K562 (cell line): ENCODE measurements at regions not wholly inside any gene's neighbourhood (a gene's known extent, or its start where the extent isn't known, plus 50 kb on each side); places are given as distances from the start of the nearest gene placed in this dataset.
A peak's percentile ranks its signal among the peaks of the same experiment; 100 is the strongest.

Source experiments
- BCL6 ChIP-seq: fragments of 250-450 bp; sonication (Bioruptor Pico); IDR thresholded peaks from 2 replicates; pipeline ENCODE4 v1.4.0; 2020
- C11orf30 ChIP-seq: fragments of 450-650 bp; IDR thresholded peaks from 2 replicates; pipeline ENCODE4 v1.6.1; 2016; ENCODE audit warnings: low read depth, mild to moderate bottlenecking
- EGR1 ChIP-seq: fragments of 450-650 bp; conservative IDR thresholded peaks from 2 replicates; pipeline ENCODE4 v1.6.1; 2017; ENCODE audit warnings: mild to moderate bottlenecking
- ELF2 ChIP-seq: fragments of 250-450 bp; sonication (Bioruptor Pico); IDR thresholded peaks from 2 replicates; pipeline ENCODE4 v1.5.0; 2021; ENCODE audit warnings: mild to moderate bottlenecking
- ESRRB ChIP-seq: fragments of 250-450 bp; sonication (Bioruptor Pico); IDR thresholded peaks from 2 replicates; pipeline ENCODE4 v1.5.0; 2020; ENCODE audit warnings: mild to moderate bottlenecking, moderate library complexity, borderline replicate concordance
- HDAC2 ChIP-seq: fragments of 450-650 bp; IDR thresholded peaks from 2 replicates; pipeline ENCODE4 v1.6.1; 2016; ENCODE audit warnings: mild to moderate bottlenecking
- KLF1 ChIP-seq: fragments of 450-650 bp; IDR thresholded peaks from 2 replicates; pipeline ENCODE4 v1.6.1; 2016; ENCODE audit warnings: missing genetic modification characterization, missing compliant biosample characterization
- MYC ChIP-seq, 2 experiments: fragments of 250-450 bp in 1 of 2; sonication (Bioruptor Pico) in 1 of 2; IDR thresholded peaks; 2 replicates each; pipeline versions ENCODE4 v1.5.1 to v1.6.1; 2012 to 2021; ENCODE audit warnings: low read depth in 2 of 2, borderline replicate concordance in 1 of 2, improper control_type of control experiment in 1 of 2, low read length in 1 of 2, mild to moderate bottlenecking in 1 of 2, moderate library complexity in 1 of 2
- NEUROD1 ChIP-seq: fragments of 150-350 bp; IDR thresholded peaks from 2 replicates; pipeline ENCODE4 v1.6.1; 2014; ENCODE audit warnings: borderline replicate concordance, low read length, low read depth; ENCODE audit not compliant: partially characterized antibody
- NR1H2 ChIP-seq: sonication (generic); formaldehyde crosslinking; IDR thresholded peaks from 2 replicates; pipeline ENCODE4 v1.4.0; 2020; ENCODE audit warnings: mild to moderate bottlenecking, missing genetic modification reagents
- PCBP2 ChIP-seq: fragments of 200-400 bp; formaldehyde crosslinking; IDR thresholded peaks from 2 replicates; pipeline ENCODE4 v1.6.1; 2018; ENCODE audit warnings: low read length, low read depth, mild to moderate bottlenecking, moderate library complexity; ENCODE audit not compliant: poor library complexity, severe bottlenecking
- PHB ChIP-seq: fragments of 250-450 bp; sonication (Bioruptor Pico); IDR thresholded peaks from 2 replicates; pipeline ENCODE4 v1.5.0; 2021
- SMAD1 ChIP-seq: fragments of 150-350 bp; IDR thresholded peaks from 2 replicates; pipeline ENCODE4 v1.6.1; 2014; ENCODE audit warnings: low read length, low read depth; ENCODE audit not compliant: partially characterized antibody
- SMARCC2 ChIP-seq: fragments of 450-650 bp; IDR thresholded peaks from 2 replicates; pipeline ENCODE4 v1.6.1; 2017; ENCODE audit warnings: antibody characterized with exemption, moderate library complexity, mild to moderate bottlenecking, low read depth
- TAF7 ChIP-seq: fragments of 450-650 bp; IDR thresholded peaks from 2 replicates; pipeline ENCODE4 v1.6.1; 2016; ENCODE audit warnings: missing genetic modification characterization, missing compliant biosample characterization
- TAF9B ChIP-seq: fragments of 450-650 bp; IDR thresholded peaks from 2 replicates; pipeline ENCODE4 v1.6.1; 2018; ENCODE audit warnings: mild to moderate bottlenecking; ENCODE audit not compliant: partially characterized antibody
- WHSC1 ChIP-seq: IDR thresholded peaks from one replicate; pipeline ENCODE4 v1.6.1; 2012; ENCODE audit warnings: low read length, control low read depth, inconsistent platforms
- ZC3H4 ChIP-seq: sonication (generic); formaldehyde crosslinking; IDR thresholded peaks from 2 replicates; pipeline ENCODE4 v1.9.0; 2021; ENCODE audit warnings: missing genetic modification reagents, borderline replicate concordance
- ZNF184 ChIP-seq: sonication (generic); formaldehyde crosslinking; IDR thresholded peaks from 2 replicates; pipeline ENCODE4 v1.5.0; 2020; ENCODE audit warnings: missing genetic modification reagents
- ZNF347 ChIP-seq: fragments of 450-650 bp; formaldehyde crosslinking; IDR thresholded peaks from 2 replicates; pipeline ENCODE4 v1.4.0; 2020; ENCODE audit warnings: low read depth, mild to moderate bottlenecking, moderate library complexity
- ZNF561 ChIP-seq: fragments of 450-650 bp; formaldehyde crosslinking; conservative IDR thresholded peaks from 2 replicates; pipeline ENCODE4 v1.4.0; 2020; ENCODE audit warnings: mild to moderate bottlenecking, moderate library complexity
- ZNF79 ChIP-seq: fragments of 250-450 bp; sonication (Bioruptor Pico); IDR thresholded peaks from 2 replicates; pipeline ENCODE4 v1.4.0; 2020; ENCODE audit warnings: low read depth, mild to moderate bottlenecking, moderate library complexity
- ZSCAN32 ChIP-seq: fragments of 450-650 bp; formaldehyde crosslinking; IDR thresholded peaks from 2 replicates; pipeline ENCODE4 v1.4.0; 2020; ENCODE audit warnings: mild to moderate bottlenecking, moderate library complexity
- TF ChIP-seq, protein P1 (sequence below), 2 experiments: IDR thresholded peaks; 2 replicates each; pipeline ENCODE4 v1.6.1; 2011; ENCODE audit warnings: borderline replicate concordance in 1 of 2, control low read depth in 1 of 2, low read depth in 1 of 2, low read length in 1 of 2, mild to moderate bottlenecking in 1 of 2, mixed read lengths in 1 of 2, moderate library complexity in 1 of 2; ENCODE audit not compliant: insufficient read depth in 1 of 2, insufficient read length in 1 of 2, poor library complexity in 1 of 2, severe bottlenecking in 1 of 2; ENCODE audit errors: extremely low read depth in 1 of 2
- TF ChIP-seq, protein P2 (sequence below): sonication (generic); formaldehyde crosslinking; IDR thresholded peaks from 2 replicates; pipeline ENCODE4 v1.8.0; 2022; ENCODE audit warnings: mild to moderate bottlenecking, missing genetic modification reagents
- TF ChIP-seq, protein P3 (sequence below): sonication (generic); formaldehyde crosslinking; IDR thresholded peaks from 2 replicates; pipeline ENCODE4 v1.8.1; 2023; ENCODE audit warnings: mild to moderate bottlenecking, missing genetic modification reagents

DNA sequence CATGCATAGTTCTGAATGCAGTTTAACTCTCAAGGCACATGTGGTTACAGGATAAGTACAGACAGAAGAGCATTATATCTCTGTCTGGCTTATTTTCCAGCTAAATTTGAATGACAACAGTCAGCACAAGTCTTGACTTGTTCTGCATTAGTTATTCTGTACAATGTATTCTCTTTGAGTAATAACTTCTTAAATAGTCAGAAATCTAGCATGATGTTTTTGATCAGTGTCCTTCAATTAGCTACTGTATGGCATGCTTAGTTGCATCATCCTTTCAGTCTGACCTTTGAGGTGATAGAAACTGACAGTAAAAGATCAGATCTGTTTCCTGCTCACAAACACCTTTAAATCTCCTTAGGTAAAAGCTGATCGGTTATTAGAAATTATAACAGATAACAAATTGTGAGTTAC lies 118.1 kb downstream of the ARL4A start (continued):
- TF ChIP-seq, protein P1, sequence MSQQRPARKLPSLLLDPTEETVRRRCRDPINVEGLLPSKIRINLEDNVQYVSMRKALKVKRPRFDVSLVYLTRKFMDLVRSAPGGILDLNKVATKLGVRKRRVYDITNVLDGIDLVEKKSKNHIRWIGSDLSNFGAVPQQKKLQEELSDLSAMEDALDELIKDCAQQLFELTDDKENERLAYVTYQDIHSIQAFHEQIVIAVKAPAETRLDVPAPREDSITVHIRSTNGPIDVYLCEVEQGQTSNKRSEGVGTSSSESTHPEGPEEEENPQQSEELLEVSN (IDR thresholded peaks at IDR 0.05; ENCODE audit: borderline replicate concordance in 1 of 2, extremely low read depth in 1 of 2, insufficient read depth in 1 of 2, insufficient read length in 1 of 2, low read depth in 1 of 2, low read length in 1 of 2, poor library complexity in 1 of 2, severe bottlenecking in 1 of 2): no peak
- TF ChIP-seq SMARCC2 (no peak), KLF1 (tag) (no peak), ESRRB (no peak), BCL6 (no peak), ZC3H4 (CRISPR knock-in tag) (no peak), HDAC2 (no peak), C11orf30 (no peak), TAF9B (no peak), ZSCAN32 (CRISPR knock-in tag) (no peak), ZNF561 (CRISPR knock-in tag) (no peak), EGR1 (no peak), WHSC1 (no peak), ZNF184 (CRISPR knock-in tag) (no peak), PCBP2 (no peak), NR1H2 (CRISPR knock-in tag) (no peak), TAF7 (tag) (no peak), MYC (IDR thresholded peaks at IDR 0.05; ENCODE audit: low read depth, low read length) (0 out of 2 replicates have a peak, but pooled peaks have one; percentile 15), MYC (CRISPR knock-in tag; IDR thresholded peaks at IDR 0.05; ENCODE audit: borderline replicate concordance, low read depth) (no peak), SMAD1 (no peak), ZNF79 (CRISPR knock-in tag) (no peak), NEUROD1 (no peak), ELF2 (CRISPR knock-in tag) (0 out of 2 replicates have a peak, but pooled peaks have one; percentile 49), ZNF347 (CRISPR knock-in tag) (no peak), PHB (CRISPR knock-in tag) (no peak)
- TF ChIP-seq, protein P2, sequence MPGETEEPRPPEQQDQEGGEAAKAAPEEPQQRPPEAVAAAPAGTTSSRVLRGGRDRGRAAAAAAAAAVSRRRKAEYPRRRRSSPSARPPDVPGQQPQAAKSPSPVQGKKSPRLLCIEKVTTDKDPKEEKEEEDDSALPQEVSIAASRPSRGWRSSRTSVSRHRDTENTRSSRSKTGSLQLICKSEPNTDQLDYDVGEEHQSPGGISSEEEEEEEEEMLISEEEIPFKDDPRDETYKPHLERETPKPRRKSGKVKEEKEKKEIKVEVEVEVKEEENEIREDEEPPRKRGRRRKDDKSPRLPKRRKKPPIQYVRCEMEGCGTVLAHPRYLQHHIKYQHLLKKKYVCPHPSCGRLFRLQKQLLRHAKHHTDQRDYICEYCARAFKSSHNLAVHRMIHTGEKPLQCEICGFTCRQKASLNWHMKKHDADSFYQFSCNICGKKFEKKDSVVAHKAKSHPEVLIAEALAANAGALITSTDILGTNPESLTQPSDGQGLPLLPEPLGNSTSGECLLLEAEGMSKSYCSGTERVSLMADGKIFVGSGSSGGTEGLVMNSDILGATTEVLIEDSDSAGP: no peak
- TF ChIP-seq, protein P3, sequence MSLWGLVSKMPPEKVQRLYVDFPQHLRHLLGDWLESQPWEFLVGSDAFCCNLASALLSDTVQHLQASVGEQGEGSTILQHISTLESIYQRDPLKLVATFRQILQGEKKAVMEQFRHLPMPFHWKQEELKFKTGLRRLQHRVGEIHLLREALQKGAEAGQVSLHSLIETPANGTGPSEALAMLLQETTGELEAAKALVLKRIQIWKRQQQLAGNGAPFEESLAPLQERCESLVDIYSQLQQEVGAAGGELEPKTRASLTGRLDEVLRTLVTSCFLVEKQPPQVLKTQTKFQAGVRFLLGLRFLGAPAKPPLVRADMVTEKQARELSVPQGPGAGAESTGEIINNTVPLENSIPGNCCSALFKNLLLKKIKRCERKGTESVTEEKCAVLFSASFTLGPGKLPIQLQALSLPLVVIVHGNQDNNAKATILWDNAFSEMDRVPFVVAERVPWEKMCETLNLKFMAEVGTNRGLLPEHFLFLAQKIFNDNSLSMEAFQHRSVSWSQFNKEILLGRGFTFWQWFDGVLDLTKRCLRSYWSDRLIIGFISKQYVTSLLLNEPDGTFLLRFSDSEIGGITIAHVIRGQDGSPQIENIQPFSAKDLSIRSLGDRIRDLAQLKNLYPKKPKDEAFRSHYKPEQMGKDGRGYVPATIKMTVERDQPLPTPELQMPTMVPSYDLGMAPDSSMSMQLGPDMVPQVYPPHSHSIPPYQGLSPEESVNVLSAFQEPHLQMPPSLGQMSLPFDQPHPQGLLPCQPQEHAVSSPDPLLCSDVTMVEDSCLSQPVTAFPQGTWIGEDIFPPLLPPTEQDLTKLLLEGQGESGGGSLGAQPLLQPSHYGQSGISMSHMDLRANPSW (CRISPR knock-in tag): no peak
